ENCODE measurements at regions not wholly inside any gene's neighbourhood (a gene's known extent, or its start where the extent isn't known, plus 50 kb on each side); places are given as distances from the start of the nearest gene placed in this dataset.

- Mint-ChIP-seq H3K9me3 (peaks cover 0 to 6% of the 10 kb centered on the region in 2 donors), H3K4me1 (ENCODE audit: low read depth) (peaks cover 6% of the 10 kb centered on the region), H3K27me3 (ENCODE audit: low read depth) (peaks cover 45% of the 10 kb centered on the region), H3K36me3 (ENCODE audit: insufficient read depth in 2 of 2) (no peaks in the 10 kb centered on the region), H3K4me3 (no peak overlapping the region), H3K27ac (no peak overlapping the region)
- no peak for ATAC-seq (replicated peaks in 1 of 2)
- no peak for DNase-seq
Measured at GRCh38 chr10:88077977-88078376, 214.6 kb downstream of the PTEN start.

GRCh38 chr10:88080213-88080612 lies 216.8 kb downstream of the PTEN start:
- peaks cover 6% of the 10 kb centered on the region for H3K4me1 Mint-ChIP-seq (ENCODE audit: low read depth)
- H3K27ac Mint-ChIP-seq: no peak overlapping the region
- H3K27me3 Mint-ChIP-seq (ENCODE audit: low read depth): peaks cover 42% of the 10 kb centered on the region
- DNase-seq: no peak
- H3K36me3 Mint-ChIP-seq (ENCODE audit: insufficient read depth in 2 of 2): no peaks in the 10 kb centered on the region
- H3K4me3 Mint-ChIP-seq: no peak overlapping the region
- peaks cover 0 to 4% of the 10 kb centered on the region in 2 donors for H3K9me3 Mint-ChIP-seq
- no peak for ATAC-seq (replicated peaks in 1 of 2)

GRCh38 chr10:88081457-88082054 lies 218.1 kb downstream of the PTEN start:
- no peak overlapping the region for H3K27ac Mint-ChIP-seq
- peaks cover 51% of the 10 kb centered on the region for H3K27me3 Mint-ChIP-seq (ENCODE audit: low read depth)
- no peaks in the 10 kb centered on the region for H3K4me1 Mint-ChIP-seq (ENCODE audit: low read depth)

GRCh38 chr10:88082391-88082790 lies 219.0 kb downstream of the PTEN start:
- Mint-ChIP-seq H3K36me3 (ENCODE audit: insufficient read depth in 2 of 2) (no peaks in the 10 kb centered on the region), H3K4me3 (no peak overlapping the region), H3K27me3 (ENCODE audit: low read depth) (peaks cover 59% of the 10 kb centered on the region), H3K4me1 (ENCODE audit: low read depth) (no peaks in the 10 kb centered on the region), H3K27ac (no peak overlapping the region), H3K9me3 (peaks cover 0 to 4% of the 10 kb centered on the region in 2 donors)
- ATAC-seq (replicated peaks in 1 of 2) (no peak), DNase-seq (no peak)

More at GRCh38 chr10:88081457-88082054, 218.1 kb downstream of the PTEN start:
- Mint-ChIP-seq H3K36me3 (ENCODE audit: insufficient read depth in 2 of 2) (no peaks in the 10 kb centered on the region), H3K4me3 (no peak overlapping the region), H3K9me3 (peaks cover 0 to 4% of the 10 kb centered on the region in 2 donors)
- ATAC-seq (replicated peaks in 1 of 2) (no peak), DNase-seq (no peak)

GRCh38 chr10:88082806-88083596 lies 219.6 kb downstream of the PTEN start:
- ATAC-seq (replicated peaks in 1 of 2): no peak
- no peak for DNase-seq
- no peak overlapping the region for H3K27ac Mint-ChIP-seq
- H3K9me3 Mint-ChIP-seq: no peaks in the 10 kb centered on the region
- H3K27me3 Mint-ChIP-seq (ENCODE audit: low read depth): peaks cover 59% of the 10 kb centered on the region
- H3K4me1 Mint-ChIP-seq (ENCODE audit: low read depth): no peaks in the 10 kb centered on the region
- H3K36me3 Mint-ChIP-seq (ENCODE audit: insufficient read depth in 2 of 2): no peaks in the 10 kb centered on the region
- no peak overlapping the region for H3K4me3 Mint-ChIP-seq

- H3K9me3 Mint-ChIP-seq: no peaks in the 10 kb centered on the region
Measured at GRCh38 chr10:88083597-88083989, 220.2 kb downstream of the PTEN start.

GRCh38 chr10:88086187-88086960 lies 222.9 kb downstream of the PTEN start:
- no peak for DNase-seq
- Mint-ChIP-seq H3K4me3 (no peak overlapping the region), H3K27me3 (ENCODE audit: low read depth) (peaks cover 76% of the 10 kb centered on the region), H3K27ac (no peak overlapping the region), H3K4me1 (ENCODE audit: low read depth) (peaks cover 18% of the 10 kb centered on the region), H3K36me3 (ENCODE audit: insufficient read depth in 2 of 2) (no peaks in the 10 kb centered on the region), H3K9me3 (no peaks in the 10 kb centered on the region)
- no peak for ATAC-seq (replicated peaks in 1 of 2)

More at GRCh38 chr10:88083597-88083989, 220.2 kb downstream of the PTEN start:
- no peak for DNase-seq
- Mint-ChIP-seq H3K4me3 (no peak overlapping the region), H3K27me3 (ENCODE audit: low read depth) (peaks cover 60% of the 10 kb centered on the region), H3K4me1 (ENCODE audit: low read depth) (no peaks in the 10 kb centered on the region), H3K27ac (no peak overlapping the region), H3K36me3 (ENCODE audit: insufficient read depth in 2 of 2) (no peaks in the 10 kb centered on the region)
- ATAC-seq (replicated peaks in 1 of 2): no peak

GRCh38 chr10:88088441-88089340 lies 225.3 kb downstream of the PTEN start:
- no peak overlapping the region for H3K4me3 Mint-ChIP-seq
- H3K27ac Mint-ChIP-seq: no peak overlapping the region
- DNase-seq (no peak), ATAC-seq (replicated peaks in 1 of 2) (no peak)
- H3K4me1 Mint-ChIP-seq (ENCODE audit: low read depth): peaks cover 37% of the 10 kb centered on the region
- H3K9me3 Mint-ChIP-seq: no peaks in the 10 kb centered on the region
- H3K27me3 Mint-ChIP-seq (ENCODE audit: low read depth): peaks cover 80% of the 10 kb centered on the region
- H3K36me3 Mint-ChIP-seq (ENCODE audit: insufficient read depth in 2 of 2): no peaks in the 10 kb centered on the region

GRCh38 chr10:88089498-88089897 lies 226.1 kb downstream of the PTEN start:
- peaks cover 81% of the 10 kb centered on the region for H3K27me3 Mint-ChIP-seq (ENCODE audit: low read depth)
- H3K36me3 Mint-ChIP-seq (ENCODE audit: insufficient read depth in 2 of 2): no peaks in the 10 kb centered on the region
- H3K9me3 Mint-ChIP-seq: no peaks in the 10 kb centered on the region
- ATAC-seq (replicated peaks in 1 of 2): no peak
- no peak for DNase-seq
- H3K4me3 Mint-ChIP-seq: no peak overlapping the region
- H3K4me1 Mint-ChIP-seq (ENCODE audit: low read depth): peaks cover 37% of the 10 kb centered on the region
- H3K27ac Mint-ChIP-seq: peak overlapping the region; percentile 1

- Mint-ChIP-seq H3K4me1 (ENCODE audit: low read depth) (peaks cover 37% of the 10 kb centered on the region), H3K36me3 (ENCODE audit: insufficient read depth in 2 of 2) (no peaks in the 10 kb centered on the region), H3K9me3 (peaks cover 0 to 1% of the 10 kb centered on the region in 2 donors), H3K27me3 (ENCODE audit: low read depth) (peaks cover 79% of the 10 kb centered on the region), H3K27ac (peak overlapping the region; percentile 71), H3K4me3 (peak overlapping the region; percentile 36 to 80)
- peak in 1 of 2 donors; percentile 23 for DNase-seq
- peak; percentile 16 to 37 for ATAC-seq (replicated peaks in 1 of 2)
Measured at GRCh38 chr10:88090568-88091214, 227.3 kb downstream of the PTEN start.

- H3K4me3 Mint-ChIP-seq: peak overlapping the region in 1 of 2 donors; percentile 80
- no peaks in the 10 kb centered on the region for H3K36me3 Mint-ChIP-seq (ENCODE audit: insufficient read depth in 2 of 2)
- ATAC-seq (replicated peaks in 1 of 2): peak; percentile 93 to 95
- peak overlapping the region; percentile 71 for H3K27ac Mint-ChIP-seq
- peaks cover 0 to 1% of the 10 kb centered on the region in 2 donors for H3K9me3 Mint-ChIP-seq
- H3K27me3 Mint-ChIP-seq (ENCODE audit: low read depth): peaks cover 75% of the 10 kb centered on the region
- peak; percentile 81 to 87 for DNase-seq
- H3K4me1 Mint-ChIP-seq (ENCODE audit: low read depth): peaks cover 37% of the 10 kb centered on the region
Measured at GRCh38 chr10:88091490-88092061, 228.2 kb downstream of the PTEN start.

- DNase-seq: no peak
- peaks cover 75% of the 10 kb centered on the region for H3K27me3 Mint-ChIP-seq (ENCODE audit: low read depth)
- peaks cover 37% of the 10 kb centered on the region for H3K4me1 Mint-ChIP-seq (ENCODE audit: low read depth)
- no peak overlapping the region for H3K27ac Mint-ChIP-seq
- no peaks in the 10 kb centered on the region for H3K36me3 Mint-ChIP-seq (ENCODE audit: insufficient read depth in 2 of 2)
- ATAC-seq (replicated peaks in 1 of 2): no peak
- H3K9me3 Mint-ChIP-seq: peaks cover 0 to 1% of the 10 kb centered on the region in 2 donors
- H3K4me3 Mint-ChIP-seq: no peak overlapping the region
Measured at GRCh38 chr10:88092265-88092664, 228.8 kb downstream of the PTEN start.
